A673 (cell line): ENCODE measurements at regions not wholly inside any gene's neighbourhood (a gene's known extent, or its start where the extent isn't known, plus 50 kb on each side); places are given as distances from the start of the nearest gene placed in this dataset.

Experiments
- BruUV-seq: library from RNA; stranded (reverse); fragments of 400-500 nt; replicated peaks from 2 replicates; lab custom pipeline; 2021; lab: Mats Ljungman, UMichigan
- CTCF ChIA-PET: fragments of 300-600 bp; sonication (Branson Sonifier 250); formaldehyde crosslinking; loops from one replicate; lab custom pipeline; 2022; ENCODE audit warnings: antibody characterized with exemption; lab: Charles Lee
- POLR2A ChIA-PET: fragments of 300-600 bp; sonication (Branson Sonifier 250); formaldehyde crosslinking; loops from one replicate; lab custom pipeline; 2022; ENCODE audit warnings: antibody characterized with exemption; ENCODE audit not compliant: low non-redundant PET; lab: Charles Lee
- DNase-seq: peaks from one replicate; pipeline ENCODE4 v3.0.0-alpha.2; 2015; ENCODE audit warnings: low spot score
- H3K27ac ChIP-seq: fragments of 200-600 bp; sonication (generic); 2 replicates; pipeline ENCODE4 v1.5.1; 2016; ENCODE audit warnings: mixed run types, low read depth, mild to moderate bottlenecking, mixed read lengths, antibody characterized with exemption, low read length; ENCODE audit not compliant: poor library complexity, severe bottlenecking
- H3K27me3 ChIP-seq: fragments of 200-600 bp; sonication (generic); replicated peaks from 2 replicates; pipeline ENCODE4 v1.6.1; 2017; ENCODE audit warnings: mixed run types, low read depth, mild to moderate bottlenecking, mixed read lengths, antibody characterized with exemption, low read length; ENCODE audit not compliant: insufficient read depth, poor library complexity
- H3K36me3 ChIP-seq: fragments of 200-600 bp; sonication (generic); 2 replicates; pipeline ENCODE4 v1.6.1; 2016; ENCODE audit warnings: mixed run types, mild to moderate bottlenecking, mixed read lengths, antibody characterized with exemption, low read length; ENCODE audit not compliant: insufficient read depth, poor library complexity, severe bottlenecking
- H3K4me1 ChIP-seq: fragments of 200-600 bp; sonication (generic); 2 replicates; pipeline ENCODE4 v1.6.1; 2017; ENCODE audit warnings: mixed run types, mild to moderate bottlenecking, mixed read lengths, antibody characterized with exemption, low read length; ENCODE audit not compliant: insufficient read depth, poor library complexity, severe bottlenecking
- H3K4me3 ChIP-seq: fragments of 200-600 bp; sonication (generic); 2 replicates; pipeline ENCODE4 v1.5.1; 2016; ENCODE audit warnings: low read depth, mixed run types, mild to moderate bottlenecking, mixed read lengths, low read length; ENCODE audit not compliant: poor library complexity, severe bottlenecking
- H3K9me3 ChIP-seq: fragments of 200-600 bp; sonication (generic); 2 replicates; pipeline ENCODE4 v1.6.1; 2016; ENCODE audit warnings: mixed run types, low read depth, mild to moderate bottlenecking, mixed read lengths, antibody characterized with exemption, low read length; ENCODE audit not compliant: poor library complexity, severe bottlenecking
- EZH2 ChIP-seq: fragments of 200-600 bp; sonication (generic); IDR thresholded peaks from 2 replicates; pipeline ENCODE4 v1.6.1; 2017; ENCODE audit warnings: borderline replicate concordance, low read depth, mild to moderate bottlenecking, mixed read lengths, antibody characterized with exemption, low read length; ENCODE audit not compliant: poor library complexity, severe bottlenecking
- intact Hi-C: fragments of 100-400 bp; cut with micrococcal nuclease; formaldehyde crosslinking; loops from one replicate; pipeline ENCODE4 v1.10.0; 2022; ENCODE audit not compliant: unreplicated experiment
- TF ChIP-seq, protein P1 (sequence below): fragments of 300-800, 200-600 bp; sonication (generic); conservative IDR thresholded peaks from 2 replicates; pipeline ENCODE4 v1.5.1; 2017; ENCODE audit warnings: low read depth, mild to moderate bottlenecking, antibody characterized with exemption, low read length, moderate library complexity, mixed read lengths

GRCh38 chr4:152011469-152011868, 250.7 kb upstream of the GATB start:
- H3K9me3 ChIP-seq = peaks cover 3% of the 10 kb centered on the region
- H3K36me3 ChIP-seq = no peaks in the 10 kb centered on the region
- intact Hi-C loops = no loop called here
- DNase-seq = no peak
- no TSS peak for BruUV-seq
- CTCF ChIA-PET = no interaction called here
- no peaks in the 10 kb centered on the region for H3K4me1 ChIP-seq
- no peak overlapping the region for H3K4me3 ChIP-seq
- H3K27me3 ChIP-seq = no peaks in the 10 kb centered on the region
- POLR2A ChIA-PET = no interaction called here
- H3K27ac ChIP-seq = no peak overlapping the region
- TF ChIP-seq EZH2 = no peak
- TF ChIP-seq, protein P1, sequence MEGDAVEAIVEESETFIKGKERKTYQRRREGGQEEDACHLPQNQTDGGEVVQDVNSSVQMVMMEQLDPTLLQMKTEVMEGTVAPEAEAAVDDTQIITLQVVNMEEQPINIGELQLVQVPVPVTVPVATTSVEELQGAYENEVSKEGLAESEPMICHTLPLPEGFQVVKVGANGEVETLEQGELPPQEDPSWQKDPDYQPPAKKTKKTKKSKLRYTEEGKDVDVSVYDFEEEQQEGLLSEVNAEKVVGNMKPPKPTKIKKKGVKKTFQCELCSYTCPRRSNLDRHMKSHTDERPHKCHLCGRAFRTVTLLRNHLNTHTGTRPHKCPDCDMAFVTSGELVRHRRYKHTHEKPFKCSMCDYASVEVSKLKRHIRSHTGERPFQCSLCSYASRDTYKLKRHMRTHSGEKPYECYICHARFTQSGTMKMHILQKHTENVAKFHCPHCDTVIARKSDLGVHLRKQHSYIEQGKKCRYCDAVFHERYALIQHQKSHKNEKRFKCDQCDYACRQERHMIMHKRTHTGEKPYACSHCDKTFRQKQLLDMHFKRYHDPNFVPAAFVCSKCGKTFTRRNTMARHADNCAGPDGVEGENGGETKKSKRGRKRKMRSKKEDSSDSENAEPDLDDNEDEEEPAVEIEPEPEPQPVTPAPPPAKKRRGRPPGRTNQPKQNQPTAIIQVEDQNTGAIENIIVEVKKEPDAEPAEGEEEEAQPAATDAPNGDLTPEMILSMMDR = no peak

GRCh38 chr4:152010710-152011079, 249.9 kb upstream of the GATB start:
- Histone ChIP-seq H3K36me3 (no peaks in the 10 kb centered on the region), H3K27ac (no peak overlapping the region), H3K9me3 (peaks cover 3% of the 10 kb centered on the region), H3K4me1 (no peaks in the 10 kb centered on the region), H3K4me3 (no peak overlapping the region), H3K27me3 (no peaks in the 10 kb centered on the region)
- ChIA-PET POLR2A (no interaction called here), CTCF (no interaction called here)
- intact Hi-C loops = no loop called here
- TF ChIP-seq EZH2 = no peak
- TF ChIP-seq, protein P1 = no peak
- BruUV-seq = no TSS peak
- DNase-seq = no peak

GRCh38 chr4:152009983-152010709, 249.3 kb upstream of the GATB start:
- H3K27me3 ChIP-seq = no peaks in the 10 kb centered on the region
- ChIA-PET POLR2A (no interaction called here), CTCF (no interaction called here)
- H3K27ac ChIP-seq = no peak overlapping the region
- no peak for DNase-seq
- no TSS peak for BruUV-seq
- peaks cover 3% of the 10 kb centered on the region for H3K9me3 ChIP-seq
- no peaks in the 10 kb centered on the region for H3K4me1 ChIP-seq
- no peak overlapping the region for H3K4me3 ChIP-seq
- no peaks in the 10 kb centered on the region for H3K36me3 ChIP-seq
- intact Hi-C loops = no loop called here
- TF ChIP-seq, protein P1 = no peak
- no peak for TF ChIP-seq EZH2
